Stimulated activated CD4-positive, alpha-beta T cell treated with anti-CD3 and anti-CD28 coated beads, Interleukin-15, amount 100 ng/mL, for 48 hours (primary cell): ENCODE measurements at regions not wholly inside any gene's neighbourhood (a gene's known extent, or its start where the extent isn't known, plus 50 kb on each side); places are given as distances from the start of the nearest gene placed in this dataset.

ENCODE experiments used
- DNase-seq, 2 donors: peaks; one replicate each; pipeline ENCODE4 v3.0.0-alpha.2; 2020; ENCODE audit warnings: low read depth in 2 of 2

DNA sequence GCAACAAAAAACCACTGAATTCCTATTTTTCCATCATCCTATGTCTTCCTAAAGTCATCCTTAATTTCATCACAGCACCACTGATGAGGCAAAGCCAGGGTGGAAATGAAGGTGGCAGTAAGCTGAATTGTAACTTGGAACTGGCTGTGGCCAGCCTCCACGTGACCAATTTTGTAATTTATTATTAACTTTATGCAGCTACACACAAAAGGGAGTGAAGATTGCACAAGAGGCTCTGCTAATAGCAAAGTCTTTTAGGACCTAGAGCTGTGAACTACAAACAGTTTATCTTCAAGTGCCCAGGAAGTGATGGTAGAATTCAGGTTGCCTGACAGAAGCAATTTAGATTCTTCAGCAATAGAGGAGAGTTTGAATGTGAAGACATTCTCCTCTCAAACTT is 176.4 kb downstream of the CCDC71L start:
- DNase-seq = no peak

DNA sequence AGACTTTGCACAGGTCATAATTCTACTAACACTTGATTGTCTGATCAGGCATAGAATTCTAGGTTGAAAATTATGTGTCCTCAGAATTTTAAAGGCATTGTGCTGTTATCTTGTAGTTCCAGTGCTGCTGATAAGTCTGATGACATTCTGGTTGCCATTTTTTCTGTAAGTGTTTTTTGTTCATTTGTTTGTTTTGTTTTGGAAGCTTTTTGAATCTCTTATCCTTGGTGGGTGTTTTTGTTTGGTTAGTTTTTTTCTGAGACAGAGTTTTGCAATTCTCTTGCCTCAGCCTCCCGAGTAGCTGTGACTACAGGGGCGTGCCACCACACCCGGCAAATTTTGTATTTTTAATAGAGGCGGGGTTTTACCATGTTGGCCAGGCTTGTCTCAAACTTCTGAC is 178.9 kb downstream of the CCDC71L start:
- DNase-seq = no peak

- no peak for DNase-seq
These were observed 180.3 kb downstream of the CCDC71L start for GRCh38 chr7:106480616-106481031.

DNA sequence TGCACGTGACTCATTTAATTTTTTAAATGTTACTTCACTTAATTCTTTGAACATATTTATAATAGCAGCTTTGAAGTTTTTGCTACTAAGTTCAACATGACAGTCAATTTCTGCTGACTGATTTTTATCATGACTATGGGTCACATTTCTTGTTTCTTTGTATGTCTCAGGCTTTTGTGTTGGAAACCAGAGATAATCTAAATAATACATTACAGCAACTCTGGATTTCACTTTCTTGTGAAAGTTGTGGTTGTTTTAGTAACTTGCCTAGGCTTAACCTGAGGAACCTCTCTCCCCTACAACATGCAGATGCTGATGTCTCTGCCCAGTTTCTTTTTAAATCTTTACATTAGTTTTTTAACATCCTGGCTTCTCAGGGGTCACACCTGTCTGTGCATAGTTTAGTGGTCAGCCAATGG is 180.8 kb downstream of the CCDC71L start:
- DNase-seq = no peak

DNA sequence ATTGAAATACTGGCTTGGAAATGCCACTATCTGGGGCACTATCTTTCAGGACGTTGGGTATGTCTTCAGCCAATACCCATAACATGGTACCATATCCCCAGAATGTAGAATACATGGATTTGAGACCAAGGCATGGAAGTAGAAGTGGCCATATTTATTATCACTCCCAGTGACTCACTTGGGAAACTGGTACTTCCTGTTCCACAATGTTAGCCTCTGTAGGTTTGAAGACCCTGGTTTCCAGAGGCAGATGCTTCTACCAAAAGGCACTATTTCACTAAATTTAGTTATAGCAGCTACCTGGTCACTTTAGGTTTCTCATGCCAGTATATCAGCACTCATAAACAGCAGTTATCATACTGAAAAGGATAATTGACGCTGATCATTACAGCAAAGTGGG is 184.2 kb downstream of the CCDC71L start:
- no peak for DNase-seq

DNA sequence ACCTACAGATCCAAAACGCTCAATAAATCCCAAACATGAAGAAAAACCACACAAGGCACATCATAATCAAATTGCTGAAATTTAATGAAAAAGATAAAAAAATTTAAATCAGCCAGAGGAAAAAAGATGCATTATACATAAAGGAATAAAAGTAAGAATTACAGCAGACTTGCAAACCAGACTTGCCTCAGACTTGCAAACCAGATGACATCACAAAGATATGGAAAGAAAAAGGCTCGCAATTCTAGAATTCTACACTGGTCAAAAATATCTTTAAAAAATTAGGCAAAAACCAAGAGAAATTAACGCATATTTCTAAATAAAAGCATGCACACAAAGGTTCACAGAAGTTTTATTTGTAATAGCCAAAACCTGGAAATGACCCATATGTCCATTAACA is 188.0 kb upstream of the NAMPT start:
- DNase-seq = no peak

- no peak for DNase-seq
These were observed 187.1 kb upstream of the NAMPT start for GRCh38 chr7:106471686-106472440.

DNA sequence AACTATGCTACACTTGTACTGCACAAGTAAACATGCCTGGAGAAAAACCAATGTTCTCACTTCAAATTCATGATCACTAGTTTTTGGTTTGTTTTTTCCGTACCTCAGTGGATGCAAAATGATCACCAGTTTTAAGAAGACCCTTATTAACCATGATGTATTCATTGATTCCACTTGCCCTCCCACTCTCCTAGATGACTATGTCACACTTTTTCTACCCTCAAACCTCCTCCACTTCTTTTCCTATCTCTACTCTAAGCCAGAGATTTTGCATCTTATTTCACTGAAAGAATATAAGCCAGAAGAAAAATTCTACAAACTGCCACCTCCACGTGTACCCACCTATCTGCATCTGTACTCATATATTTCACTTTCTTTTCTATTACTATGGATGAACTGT is 186.2 kb upstream of the NAMPT start:
- DNase-seq = no peak

- DNase-seq = no peak
These were observed 182.1 kb upstream of the NAMPT start for GRCh38 chr7:106466867-106467266.

- no peak for DNase-seq
These were observed 181.1 kb upstream of the NAMPT start for GRCh38 chr7:106465704-106466468.

GRCh38 chr7:106464651-106465050 is 179.9 kb upstream of the NAMPT start:
- no peak for DNase-seq

DNA sequence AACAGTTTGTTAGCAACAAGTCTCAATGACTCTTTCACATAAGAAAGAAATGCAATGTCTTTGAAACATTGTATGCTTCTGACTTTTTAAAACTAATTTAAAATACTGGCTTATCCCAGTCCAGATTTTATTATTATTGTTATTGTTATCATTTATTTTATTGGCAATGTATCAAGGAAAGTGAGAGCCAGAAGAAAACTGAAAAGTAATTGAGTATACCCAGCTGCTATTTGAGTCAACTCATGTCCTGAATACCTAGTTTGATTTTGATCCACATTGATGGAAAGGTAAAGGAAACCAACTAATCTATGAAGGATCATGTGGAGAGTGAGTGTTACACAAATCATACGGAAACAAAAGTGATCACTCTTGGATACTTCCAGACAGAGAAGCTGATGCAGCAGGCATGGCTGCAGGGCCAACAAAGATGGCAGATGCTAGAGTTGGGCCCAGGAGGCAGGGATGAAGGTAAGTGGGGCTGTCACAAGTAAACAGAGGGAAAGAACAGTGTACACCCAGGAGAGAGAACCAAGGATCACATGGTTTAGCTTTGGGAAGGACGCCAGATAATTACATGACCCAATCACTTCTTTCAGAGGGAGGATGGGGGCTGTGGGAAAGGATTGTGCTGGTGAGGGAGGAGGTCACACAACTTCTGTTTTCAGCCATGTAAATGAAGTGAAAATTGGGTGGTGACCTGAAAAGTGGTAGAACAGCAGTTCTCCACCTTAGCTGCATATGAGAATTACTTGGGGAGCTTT is 179.2 kb upstream of the NAMPT start:
- no peak for DNase-seq

GRCh38 chr7:106462914-106463482 is 178.2 kb upstream of the NAMPT start:
- no peak for DNase-seq

DNA sequence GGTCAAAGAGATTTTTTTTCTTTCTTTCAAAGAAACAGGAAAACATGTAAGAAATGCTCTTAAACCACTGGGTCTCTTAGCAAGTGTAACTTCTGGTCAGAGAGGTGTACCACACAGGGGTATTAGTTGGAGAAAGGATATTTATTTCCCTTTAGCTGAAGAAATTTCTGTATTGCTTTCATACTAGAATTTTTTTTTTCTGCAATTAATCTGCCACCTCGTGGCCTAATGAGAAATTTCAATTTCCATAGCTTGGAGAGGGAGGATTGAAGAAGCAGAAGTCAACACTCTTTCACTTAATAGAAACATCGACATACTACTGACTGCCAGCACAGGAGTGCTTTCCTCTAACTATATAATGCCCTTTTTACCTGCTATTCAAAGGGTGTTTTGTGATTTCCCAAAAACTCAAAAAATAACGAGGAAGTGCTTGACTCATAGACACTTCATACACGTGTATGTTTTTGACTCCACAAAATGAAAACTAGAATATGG is 177.6 kb upstream of the NAMPT start:
- DNase-seq = no peak

DNA sequence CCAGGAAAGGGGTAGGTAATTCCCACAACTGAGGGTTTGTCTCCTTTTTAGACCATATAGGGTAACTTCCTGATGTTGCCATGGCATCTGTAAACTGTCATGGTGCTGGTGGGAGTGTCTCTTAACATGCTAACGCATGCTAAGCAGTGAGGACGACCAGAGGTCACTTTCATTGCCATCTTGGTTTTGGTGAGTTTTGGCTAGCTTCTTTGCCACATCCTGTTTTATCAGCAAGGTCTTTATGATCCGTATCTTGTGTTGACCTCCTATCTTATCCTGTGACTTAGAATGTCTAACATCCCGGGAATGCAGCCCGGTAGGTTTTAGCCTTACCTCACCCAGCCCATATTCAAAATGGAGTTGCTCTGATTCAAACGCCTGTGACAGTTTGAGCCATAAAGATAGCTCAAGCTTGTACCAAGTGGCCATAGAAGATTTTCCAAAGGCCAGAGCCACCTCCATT is 176.0 kb upstream of the NAMPT start:
- DNase-seq = no peak

- no peak for DNase-seq
These were observed 174.8 kb upstream of the NAMPT start for GRCh38 chr7:106459397-106460072.

DNA sequence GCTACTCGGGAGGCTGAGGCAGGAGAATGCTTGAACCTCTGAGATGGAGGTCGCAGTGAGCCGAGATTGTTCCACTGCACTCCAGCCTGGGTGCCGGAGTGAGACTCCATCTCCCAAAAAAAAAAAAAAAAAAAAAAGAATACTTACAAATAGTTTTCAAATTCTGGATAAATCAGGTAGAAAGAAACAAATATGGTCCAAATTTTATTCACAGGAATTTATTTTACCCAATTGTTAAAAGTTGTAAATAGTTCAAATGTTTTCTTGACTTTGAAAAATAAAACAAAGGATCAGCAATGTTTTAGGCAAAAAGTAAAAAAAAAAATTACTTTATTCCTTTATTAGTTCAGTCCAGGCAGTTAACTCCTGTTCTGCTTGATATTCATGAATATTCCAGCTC is 172.9 kb upstream of the NAMPT start:
- DNase-seq = no peak

DNA sequence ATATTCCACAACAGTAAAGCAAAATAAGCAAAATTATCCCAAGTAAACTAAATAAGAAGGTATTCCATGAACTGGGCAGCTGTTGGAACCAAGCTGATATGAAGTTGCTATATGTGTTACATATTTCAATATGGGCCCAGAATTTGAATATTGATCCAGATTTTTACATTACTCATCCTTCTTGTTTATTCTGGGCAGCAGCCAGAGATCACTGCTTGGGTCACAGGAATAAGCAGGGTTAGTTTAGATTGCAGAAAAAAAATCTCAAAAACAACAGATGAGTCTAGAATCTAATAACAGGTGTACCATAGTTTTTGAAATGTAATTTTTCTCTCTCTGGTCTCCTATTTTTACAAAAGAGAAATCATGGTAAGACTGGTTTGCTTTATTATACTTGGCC is 171.5 kb upstream of the NAMPT start:
- DNase-seq = no peak

DNA sequence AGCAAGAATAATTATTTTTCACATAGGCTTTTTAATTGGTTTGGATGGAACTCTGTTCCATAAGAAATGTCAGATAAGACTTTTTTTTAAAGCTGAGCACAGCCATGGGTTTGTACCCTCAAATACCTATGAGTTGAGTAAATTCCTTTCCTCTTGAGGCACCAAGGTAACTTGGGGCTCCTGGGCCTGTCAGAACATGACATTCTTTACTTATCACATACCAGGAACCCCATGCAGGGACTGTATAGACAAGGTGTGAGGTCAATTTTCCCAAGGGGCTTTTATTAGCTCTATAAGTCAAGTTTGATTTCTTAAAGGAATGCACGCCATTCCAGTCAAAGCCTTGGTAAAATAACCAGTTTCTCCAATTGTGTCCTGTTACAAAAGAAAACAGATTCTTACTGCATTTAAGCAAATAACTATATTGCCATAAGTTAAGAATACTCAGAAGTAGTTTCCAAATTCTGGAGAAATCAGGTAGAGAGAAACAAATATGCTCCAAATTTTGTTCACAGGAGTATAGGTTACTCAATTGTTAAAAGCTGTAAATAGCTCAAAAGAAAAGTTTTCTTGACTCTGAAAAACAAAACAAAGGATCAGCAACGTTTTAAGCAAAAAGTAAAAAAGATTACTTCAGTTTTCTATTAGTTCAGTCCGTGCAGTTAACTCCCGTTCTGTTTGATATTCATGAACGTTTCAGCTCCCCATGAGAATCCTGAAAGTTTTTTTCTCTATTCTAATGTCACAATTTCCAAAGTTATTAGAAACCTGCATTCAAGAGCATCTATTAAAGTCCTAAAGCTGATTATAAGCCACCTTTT is 167.5 kb upstream of the NAMPT start:
- DNase-seq = no peak

DNA sequence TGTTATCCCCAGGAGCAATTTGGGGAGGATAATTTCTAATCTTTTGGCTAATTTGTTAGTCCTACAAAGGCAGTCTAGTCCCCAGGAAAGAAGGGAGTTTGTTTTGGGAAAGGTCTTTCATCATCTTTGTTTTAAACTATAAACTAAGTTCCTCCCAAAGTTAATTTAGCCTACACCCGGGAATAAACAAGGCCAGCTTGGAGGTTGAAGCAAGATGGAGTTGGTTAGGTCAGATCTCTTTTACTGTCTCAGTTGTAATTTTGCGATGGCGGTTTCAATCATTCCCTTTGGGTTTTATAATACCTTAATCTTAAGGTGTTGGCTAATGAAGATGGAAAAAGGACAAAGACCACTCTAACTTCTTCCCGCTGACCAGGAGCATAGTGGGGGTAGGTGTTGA is 166.4 kb upstream of the NAMPT start:
- DNase-seq = no peak

DNA sequence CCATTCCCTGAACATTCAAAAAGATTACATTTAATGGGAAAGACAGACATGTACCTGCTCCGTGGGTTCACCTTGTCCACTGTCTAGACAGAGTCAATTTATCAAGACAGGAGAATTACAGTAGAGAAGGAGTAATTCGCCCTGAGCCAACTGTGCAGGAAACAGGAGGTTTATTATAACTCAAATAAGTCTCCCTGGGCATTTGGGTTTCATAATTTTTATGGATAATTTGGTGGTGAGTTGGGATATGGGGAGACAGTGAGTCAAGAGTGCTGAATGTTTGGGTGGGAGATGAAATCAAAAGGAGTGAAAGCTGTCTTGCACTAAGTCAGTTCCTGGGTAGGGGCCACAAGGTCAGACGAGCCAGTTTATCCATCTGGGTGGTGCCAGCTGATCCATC is 165.9 kb upstream of the NAMPT start:
- no peak for DNase-seq
